ENCODE measurements at regions not wholly inside any gene's neighbourhood (a gene's known extent, or its start where the extent isn't known, plus 50 kb on each side); places are given as distances from the start of the nearest gene placed in this dataset.

DNA sequence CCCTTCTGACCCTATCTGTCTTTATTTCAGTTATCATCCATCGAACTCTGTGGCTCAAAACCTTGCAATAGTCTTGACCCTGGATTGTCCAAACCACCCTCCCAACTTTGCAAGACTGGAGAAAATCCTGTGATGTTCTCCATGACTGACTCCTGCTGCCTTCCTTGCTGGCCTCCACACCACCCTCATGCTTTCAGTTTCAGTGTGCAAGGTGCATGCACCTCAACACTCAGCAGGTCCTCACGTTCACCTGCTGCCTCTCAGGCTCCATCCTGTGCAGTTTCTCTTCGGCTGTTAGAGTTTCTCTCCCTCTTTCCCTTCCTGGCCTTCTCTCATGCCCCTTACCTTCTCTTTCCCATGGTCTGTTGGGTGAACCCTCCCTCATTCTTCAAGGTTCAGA is 59.4 kb upstream of the ASIC2 start:
- DNase-seq (no peak), ATAC-seq (ENCODE audit: insufficient read depth, low FRiP score) (no peak)
- peaks cover 0 to 2% (median 0%) of the 10 kb centered on the region in 4 donors for H3K9me3 ChIP-seq (ENCODE audit: control insufficient read depth in 4 of 4, insufficient read depth in 3 of 4, low read length in 3 of 4)
- H3K27ac ChIP-seq (ENCODE audit: low read depth in 1 of 2, low read length in 1 of 2): no peak overlapping the region
- no peak overlapping the region for H3K4me3 ChIP-seq
- no peaks in the 10 kb centered on the region for H3K36me3 ChIP-seq (ENCODE audit: control insufficient read depth in 4 of 4, insufficient read depth in 4 of 4, low read length in 4 of 4)
- TF ChIP-seq, protein P1, sequence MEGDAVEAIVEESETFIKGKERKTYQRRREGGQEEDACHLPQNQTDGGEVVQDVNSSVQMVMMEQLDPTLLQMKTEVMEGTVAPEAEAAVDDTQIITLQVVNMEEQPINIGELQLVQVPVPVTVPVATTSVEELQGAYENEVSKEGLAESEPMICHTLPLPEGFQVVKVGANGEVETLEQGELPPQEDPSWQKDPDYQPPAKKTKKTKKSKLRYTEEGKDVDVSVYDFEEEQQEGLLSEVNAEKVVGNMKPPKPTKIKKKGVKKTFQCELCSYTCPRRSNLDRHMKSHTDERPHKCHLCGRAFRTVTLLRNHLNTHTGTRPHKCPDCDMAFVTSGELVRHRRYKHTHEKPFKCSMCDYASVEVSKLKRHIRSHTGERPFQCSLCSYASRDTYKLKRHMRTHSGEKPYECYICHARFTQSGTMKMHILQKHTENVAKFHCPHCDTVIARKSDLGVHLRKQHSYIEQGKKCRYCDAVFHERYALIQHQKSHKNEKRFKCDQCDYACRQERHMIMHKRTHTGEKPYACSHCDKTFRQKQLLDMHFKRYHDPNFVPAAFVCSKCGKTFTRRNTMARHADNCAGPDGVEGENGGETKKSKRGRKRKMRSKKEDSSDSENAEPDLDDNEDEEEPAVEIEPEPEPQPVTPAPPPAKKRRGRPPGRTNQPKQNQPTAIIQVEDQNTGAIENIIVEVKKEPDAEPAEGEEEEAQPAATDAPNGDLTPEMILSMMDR (IDR thresholded peaks at IDR 0.05; ENCODE audit: control extremely low read depth, extremely low read depth): no peak
- no peaks in the 10 kb centered on the region for H3K4me1 ChIP-seq (ENCODE audit: control insufficient read depth in 5 of 5, insufficient read depth in 5 of 5, low read length in 5 of 5)
- no peak overlapping the region for H3K9ac ChIP-seq (ENCODE audit: insufficient read depth in 1 of 2, low read length in 2 of 2)
- peaks cover 0 to 2% (median 0%) of the 10 kb centered on the region in 3 donors for H3K27me3 ChIP-seq (ENCODE audit: control insufficient read depth in 3 of 3, insufficient read depth in 3 of 3, low read length in 2 of 3)
- WGBS, 2 donors: 83 to 94% methylated on average over 3 of the region's 3 CpGs

DNA sequence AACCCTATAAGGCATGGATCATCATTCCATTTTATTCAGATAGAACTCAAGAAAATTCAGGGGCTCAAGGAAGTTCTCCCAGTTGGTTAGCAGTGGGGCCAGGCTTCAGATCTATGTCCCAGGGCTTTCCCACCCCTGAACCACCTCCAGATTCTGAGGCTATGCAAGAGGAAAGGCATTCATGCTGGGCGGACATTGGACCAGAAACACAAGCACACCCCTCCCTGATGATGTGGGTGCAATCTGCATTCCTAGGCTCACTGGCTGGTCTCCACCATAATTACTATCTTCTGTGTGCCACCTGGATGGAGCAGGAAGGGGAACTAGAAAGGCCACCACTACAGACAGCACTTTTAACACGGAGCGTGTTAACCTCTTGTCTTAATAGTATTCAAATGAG is 63.2 kb upstream of the ASIC2 start:
- no peak overlapping the region for H3K9ac ChIP-seq (ENCODE audit: insufficient read depth in 1 of 2, low read length in 2 of 2)

DNA sequence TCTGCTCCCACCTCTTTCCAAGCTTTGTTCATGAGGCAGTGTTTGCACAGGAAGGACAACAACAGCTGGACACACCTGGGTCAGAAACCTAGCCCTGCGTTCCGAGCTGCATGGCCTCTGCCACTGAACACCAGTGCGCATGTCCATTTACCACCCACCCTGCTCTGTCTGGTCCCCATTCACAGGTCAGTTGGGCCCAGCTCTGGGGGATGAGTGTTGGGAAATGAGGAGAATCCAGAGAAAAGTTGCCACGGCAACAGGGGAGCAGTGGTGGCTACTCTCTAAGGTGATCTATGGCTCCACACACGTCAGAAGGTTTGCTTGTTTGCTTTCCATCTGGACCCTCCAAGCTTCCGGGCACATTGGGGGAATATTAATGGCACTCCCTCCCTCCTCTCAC is 70.4 kb upstream of the ASIC2 start:
- Histone ChIP-seq H3K4me1 (ENCODE audit: control insufficient read depth in 5 of 5, insufficient read depth in 5 of 5, low read length in 5 of 5) (peaks cover 0 to 1% (median 0%) of the 10 kb centered on the region in 5 donors), H3K36me3 (ENCODE audit: control insufficient read depth in 4 of 4, insufficient read depth in 4 of 4, low read length in 4 of 4) (no peaks in the 10 kb centered on the region), H3K27ac (ENCODE audit: low read depth in 1 of 2, low read length in 1 of 2) (no peak overlapping the region), H3K9ac (ENCODE audit: insufficient read depth in 1 of 2, low read length in 2 of 2) (no peak overlapping the region), H3K4me3 (no peak overlapping the region), H3K27me3 (ENCODE audit: control insufficient read depth in 3 of 3, insufficient read depth in 3 of 3, low read length in 2 of 3) (no peaks in the 10 kb centered on the region), H3K9me3 (ENCODE audit: control insufficient read depth in 4 of 4, insufficient read depth in 3 of 4, low read length in 3 of 4) (no peaks in the 10 kb centered on the region)
- WGBS, 2 donors: 71 to 86% methylated on average over 6 of the region's 6 CpGs
- DNase-seq (no peak), ATAC-seq (ENCODE audit: insufficient read depth, low FRiP score) (no peak)
- TF ChIP-seq, protein P1 (IDR thresholded peaks at IDR 0.05; ENCODE audit: control extremely low read depth, extremely low read depth): no peak

More for the DNA sequence above, 63.2 kb upstream of the ASIC2 start:
- H3K36me3 ChIP-seq (ENCODE audit: control insufficient read depth in 4 of 4, insufficient read depth in 4 of 4, low read length in 4 of 4): no peaks in the 10 kb centered on the region
- 84 to 89% methylated on average over 3 of the region's 3 CpGs for WGBS, 2 donors
- H3K27ac ChIP-seq (ENCODE audit: low read depth in 1 of 2, low read length in 1 of 2): no peak overlapping the region
- no peaks in the 10 kb centered on the region for H3K4me1 ChIP-seq (ENCODE audit: control insufficient read depth in 5 of 5, insufficient read depth in 5 of 5, low read length in 5 of 5)
- H3K27me3 ChIP-seq (ENCODE audit: control insufficient read depth in 3 of 3, insufficient read depth in 3 of 3, low read length in 2 of 3): peaks cover 0 to 2% (median 0%) of the 10 kb centered on the region in 3 donors
- H3K4me3 ChIP-seq: no peak overlapping the region
- TF ChIP-seq, protein P1 (IDR thresholded peaks at IDR 0.05; ENCODE audit: control extremely low read depth, extremely low read depth): no peak
- no peaks in the 10 kb centered on the region for H3K9me3 ChIP-seq (ENCODE audit: control insufficient read depth in 4 of 4, insufficient read depth in 3 of 4, low read length in 3 of 4)
- no peak for DNase-seq
- no peak for ATAC-seq (ENCODE audit: insufficient read depth, low FRiP score)

GRCh38 chr17:33366960-33367359 is 73.9 kb upstream of the ASIC2 start:
- TF ChIP-seq, protein P1 (IDR thresholded peaks at IDR 0.05; ENCODE audit: control extremely low read depth, extremely low read depth): no peak
- Histone ChIP-seq H3K4me1 (ENCODE audit: control insufficient read depth in 5 of 5, insufficient read depth in 5 of 5, low read length in 5 of 5) (peaks cover 0 to 1% (median 0%) of the 10 kb centered on the region in 5 donors), H3K9me3 (ENCODE audit: control insufficient read depth in 4 of 4, insufficient read depth in 3 of 4, low read length in 3 of 4) (no peaks in the 10 kb centered on the region), H3K36me3 (ENCODE audit: control insufficient read depth in 4 of 4, insufficient read depth in 4 of 4, low read length in 4 of 4) (no peaks in the 10 kb centered on the region), H3K9ac (ENCODE audit: insufficient read depth in 1 of 2, low read length in 2 of 2) (no peak overlapping the region), H3K4me3 (no peak overlapping the region), H3K27ac (ENCODE audit: low read depth in 1 of 2, low read length in 1 of 2) (no peak overlapping the region), H3K27me3 (ENCODE audit: control insufficient read depth in 3 of 3, insufficient read depth in 3 of 3, low read length in 2 of 3) (no peaks in the 10 kb centered on the region)
- WGBS, 2 donors: 52 to 61% methylated on average over 4 of the region's 4 CpGs
- ATAC-seq (ENCODE audit: insufficient read depth, low FRiP score) (no peak), DNase-seq (no peak)

All from lung (tissue), 11 donors.